Caco-2 (cell line): ENCODE measurements at regions not wholly inside any gene's neighbourhood (a gene's known extent, or its start where the extent isn't known, plus 50 kb on each side); places are given as distances from the start of the nearest gene placed in this dataset.

Source experiments
- BruUV-seq: library from RNA; stranded (reverse); fragments of 400-500 nt; replicated peaks from 2 replicates; lab custom pipeline; 2021; lab: Mats Ljungman, UMichigan
- CTCF ChIA-PET: fragments of 300-600 bp; sonication (Branson Sonifier 250); formaldehyde crosslinking; loops from one replicate; lab custom pipeline; 2022; ENCODE audit warnings: antibody characterized with exemption; lab: Charles Lee
- POLR2A ChIA-PET: fragments of 300-600 bp; sonication (Branson Sonifier 250); formaldehyde crosslinking; loops from one replicate; lab custom pipeline; 2022; ENCODE audit warnings: antibody characterized with exemption; lab: Charles Lee
- DNase-seq, 2 experiments: peaks; one replicate each; pipeline versions ENCODE4 v3.0.0 to v3.0.0-alpha.2; 2020 to 2022
- H3K27me3 ChIP-seq: replicated peaks from 2 replicates; pipeline ENCODE4 v1.6.0; 2011; ENCODE audit warnings: low read length; ENCODE audit not compliant: control insufficient read depth, insufficient read depth
- H3K36me3 ChIP-seq: 2 replicates; pipeline ENCODE4 v1.5.1; 2011; ENCODE audit warnings: low read length; ENCODE audit not compliant: control insufficient read depth, insufficient read depth
- H3K4me1 ChIP-seq: fragments of 250-450 bp; sonication (Bioruptor Pico); 2 replicates; pipeline ENCODE4 v1.5.1; 2020; ENCODE audit warnings: mild to moderate bottlenecking
- H3K4me3 ChIP-seq: 2 replicates; pipeline ENCODE4 v1.5.1; 2011; ENCODE audit warnings: low read depth, mild to moderate bottlenecking, control low read depth, low read length
- H3K9me3 ChIP-seq: fragments of 250-450 bp; sonication (Bioruptor Pico); 2 replicates; pipeline ENCODE4 v1.5.1; 2020; ENCODE audit warnings: mild to moderate bottlenecking, moderate library complexity
- H3K27ac Mint-ChIP-seq: one replicate; pipeline ENCODE4 v1.8.0; 2022; ENCODE audit warnings: mixed read lengths; ENCODE audit not compliant: unreplicated experiment
- H3K27me3 Mint-ChIP-seq: one replicate; pipeline ENCODE4 v1.8.0; 2022; ENCODE audit warnings: mixed read lengths; ENCODE audit not compliant: insufficient read depth, unreplicated experiment
- H3K36me3 Mint-ChIP-seq: one replicate; pipeline ENCODE4 v1.8.0; 2022; ENCODE audit warnings: mild to moderate bottlenecking, mixed read lengths; ENCODE audit not compliant: insufficient read depth, unreplicated experiment
- H3K4me1 Mint-ChIP-seq: one replicate; pipeline ENCODE4 v1.8.0; 2022; ENCODE audit warnings: low read depth, mixed read lengths; ENCODE audit not compliant: unreplicated experiment
- H3K4me3 Mint-ChIP-seq: one replicate; pipeline ENCODE4 v1.8.0; 2022; ENCODE audit warnings: mild to moderate bottlenecking, moderate library complexity, mixed read lengths; ENCODE audit not compliant: unreplicated experiment
- H3K9me3 Mint-ChIP-seq: one replicate; pipeline ENCODE4 v1.8.0; 2022; ENCODE audit warnings: mixed read lengths; ENCODE audit not compliant: unreplicated experiment
- CTCF ChIP-seq, 2 experiments: fragments of 200-600 bp in 1 of 2; IDR thresholded peaks; 1 replicate in 1 of 2; 2 replicates in 1 of 2; pipeline versions ENCODE4 v1.5.1 to v1.8.0; 2011 to 2022; ENCODE audit warnings: antibody characterized with exemption in 1 of 2, control low read depth in 1 of 2, inconsistent platforms in 1 of 2, low read depth in 1 of 2, low read length in 1 of 2, mild to moderate bottlenecking in 1 of 2, moderate library complexity in 1 of 2; ENCODE audit not compliant: insufficient read depth in 1 of 2, severe bottlenecking in 1 of 2, unreplicated experiment in 1 of 2
- intact Hi-C: fragments of 100-400 bp; cut with micrococcal nuclease; formaldehyde crosslinking; loops from one replicate; pipeline ENCODE4 v1.10.0; 2022; ENCODE audit not compliant: unreplicated experiment

DNA sequence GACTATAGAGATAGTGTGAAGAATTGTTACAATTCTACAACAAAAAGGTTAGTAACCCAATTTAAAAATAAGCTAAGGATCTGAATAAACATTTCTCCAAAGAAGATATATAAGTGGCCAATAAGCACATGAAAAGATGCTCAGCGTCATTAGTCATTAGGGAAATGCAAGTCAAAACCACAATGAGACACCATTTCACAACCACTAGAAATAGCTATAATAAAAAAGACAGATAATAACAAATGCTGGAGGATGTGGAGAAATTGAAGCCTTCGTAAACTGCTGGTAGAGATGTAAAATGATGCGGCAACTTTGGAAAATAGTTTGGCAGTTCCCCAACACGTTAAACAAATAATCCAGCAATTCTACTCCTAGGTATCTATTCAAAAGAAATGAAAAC, 366.5 kb upstream of the POU3F3 start:
- H3K27ac Mint-ChIP-seq = no peak overlapping the region
- Histone ChIP-seq H3K27me3 (no peaks in the 10 kb centered on the region), H3K4me3 (no peak overlapping the region), H3K36me3 (no peaks in the 10 kb centered on the region), H3K9me3 (no peaks in the 10 kb centered on the region), H3K4me1 (no peaks in the 10 kb centered on the region)
- CTCF ChIA-PET = no interaction called here
- peaks cover 20% of the 10 kb centered on the region for H3K27me3 Mint-ChIP-seq
- POLR2A ChIA-PET = no interaction called here
- no peaks in the 10 kb centered on the region for H3K9me3 Mint-ChIP-seq
- BruUV-seq = no TSS peak
- H3K4me3 Mint-ChIP-seq = no peak overlapping the region
- H3K4me1 Mint-ChIP-seq = no peaks in the 10 kb centered on the region
- no peak for TF ChIP-seq CTCF (IDR thresholded peaks at IDR 0.05; ENCODE audit: insufficient read depth in 1 of 2, low read depth in 1 of 2, low read length in 1 of 2, severe bottlenecking in 1 of 2, unreplicated experiment in 1 of 2)
- H3K36me3 Mint-ChIP-seq = no peaks in the 10 kb centered on the region
- intact Hi-C loops = no loop called here
- no peak for DNase-seq

DNA sequence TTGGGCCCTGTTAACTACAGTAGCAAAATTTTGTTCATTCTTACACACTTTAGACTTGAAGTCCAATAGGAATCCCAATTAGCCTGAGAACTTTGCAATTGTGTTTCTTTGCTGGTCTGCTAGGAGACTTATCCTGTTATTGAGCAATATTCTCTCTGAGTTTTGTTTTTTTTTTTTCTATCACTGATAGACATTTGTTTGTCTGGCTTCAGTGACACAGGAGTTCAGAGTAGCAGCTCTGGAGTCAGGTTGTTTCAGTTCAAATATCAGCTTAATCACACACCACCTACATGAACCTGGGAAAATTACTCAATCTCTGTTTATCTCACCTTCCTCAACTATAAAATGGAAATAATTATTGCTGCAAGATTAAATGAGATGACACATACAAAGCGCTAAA, 360.2 kb upstream of the POU3F3 start:
- H3K27me3 Mint-ChIP-seq = peaks cover 5% of the 10 kb centered on the region
- H3K9me3 ChIP-seq = no peaks in the 10 kb centered on the region
- DNase-seq = no peak
- CTCF ChIA-PET = no interaction called here
- no peaks in the 10 kb centered on the region for H3K27me3 ChIP-seq
- intact Hi-C loops = no loop called here
- TF ChIP-seq CTCF (IDR thresholded peaks at IDR 0.05; ENCODE audit: insufficient read depth in 1 of 2, low read depth in 1 of 2, low read length in 1 of 2, severe bottlenecking in 1 of 2, unreplicated experiment in 1 of 2) = no peak
- H3K4me1 ChIP-seq = no peaks in the 10 kb centered on the region
- no TSS peak for BruUV-seq
- H3K4me3 Mint-ChIP-seq = no peak overlapping the region
- POLR2A ChIA-PET = no interaction called here
- no peak overlapping the region for H3K27ac Mint-ChIP-seq
- no peaks in the 10 kb centered on the region for H3K4me1 Mint-ChIP-seq
- no peak overlapping the region for H3K4me3 ChIP-seq
- no peaks in the 10 kb centered on the region for H3K36me3 Mint-ChIP-seq
- H3K36me3 ChIP-seq = no peaks in the 10 kb centered on the region
- no peaks in the 10 kb centered on the region for H3K9me3 Mint-ChIP-seq

- no peaks in the 10 kb centered on the region for H3K4me1 ChIP-seq
- no peak overlapping the region for H3K4me3 ChIP-seq
- no TSS peak for BruUV-seq
- intact Hi-C loops = no loop called here
- Mint-ChIP-seq H3K4me1 (no peaks in the 10 kb centered on the region), H3K27ac (no peak overlapping the region), H3K27me3 (peaks cover 11% of the 10 kb centered on the region), H3K9me3 (no peaks in the 10 kb centered on the region), H3K4me3 (no peak overlapping the region), H3K36me3 (no peaks in the 10 kb centered on the region)
- ChIA-PET POLR2A (no interaction called here), CTCF (no interaction called here)
- H3K36me3 ChIP-seq = no peaks in the 10 kb centered on the region
- no peak for TF ChIP-seq CTCF (IDR thresholded peaks at IDR 0.05; ENCODE audit: insufficient read depth in 1 of 2, low read depth in 1 of 2, low read length in 1 of 2, severe bottlenecking in 1 of 2, unreplicated experiment in 1 of 2)
- no peaks in the 10 kb centered on the region; the same call in 1 of the 2 replicates for H3K27me3 ChIP-seq
- no peak for DNase-seq
- H3K9me3 ChIP-seq = no peaks in the 10 kb centered on the region
These were observed 352.6 kb upstream of the POU3F3 start for GRCh38 chr2:104501342-104501741.
